Muscle layer of colon (tissue), 2 donors: ENCODE measurements at regions not wholly inside any gene's neighbourhood (a gene's known extent, or its start where the extent isn't known, plus 50 kb on each side); places are given as distances from the start of the nearest gene placed in this dataset.

Source experiments
- H3K27ac ChIP-seq: one replicate; pipeline ENCODE4 v1.7.0; 2013; ENCODE audit warnings: low read depth, mild to moderate bottlenecking, low read length, moderate library complexity
- H3K27me3 ChIP-seq, 2 donors: one replicate each; pipeline ENCODE4 v1.7.0; 2013; ENCODE audit warnings: low read length in 2 of 2, mild to moderate bottlenecking in 2 of 2; ENCODE audit not compliant: insufficient read depth in 2 of 2, control insufficient read depth in 1 of 2
- H3K36me3 ChIP-seq: one replicate; pipeline ENCODE4 v1.7.0; 2013; ENCODE audit warnings: mild to moderate bottlenecking, low read length; ENCODE audit not compliant: insufficient read depth
- H3K4me1 ChIP-seq: one replicate; pipeline ENCODE4 v1.7.0; 2013; ENCODE audit warnings: mild to moderate bottlenecking, low read length; ENCODE audit not compliant: insufficient read depth
- H3K4me3 ChIP-seq, 2 donors: one replicate each; pipeline ENCODE4 v1.7.0; 2013; ENCODE audit warnings: low read length in 2 of 2, low read depth in 1 of 2, mild to moderate bottlenecking in 1 of 2, moderate library complexity in 1 of 2
- H3K9ac ChIP-seq: one replicate; pipeline ENCODE4 v1.7.0; 2013; ENCODE audit warnings: low read length
- H3K9me3 ChIP-seq: one replicate; pipeline ENCODE4 v1.7.0; 2013; ENCODE audit warnings: mild to moderate bottlenecking, low read length
- donor health status: abdominal sarcoma.
- donor health status: Adenocarcinoma of cecum.

- H3K27me3 ChIP-seq, result no peaks in the 10 kb centered on the region
- H3K27ac ChIP-seq, result no peak overlapping the region
- H3K9me3 ChIP-seq, result no peaks in the 10 kb centered on the region
- H3K4me3 ChIP-seq, result no peak overlapping the region
- no peak overlapping the region for H3K9ac ChIP-seq
- H3K36me3 ChIP-seq, result no peaks in the 10 kb centered on the region
- no peaks in the 10 kb centered on the region for H3K4me1 ChIP-seq
Measured at GRCh38 chr21:27122686-27123085, 155.8 kb upstream of the ADAMTS5 start.

- Histone ChIP-seq H3K9me3 (no peaks in the 10 kb centered on the region), H3K27me3 (no peaks in the 10 kb centered on the region), H3K4me1 (no peaks in the 10 kb centered on the region), H3K9ac (no peak overlapping the region), H3K4me3 (no peak overlapping the region), H3K36me3 (no peaks in the 10 kb centered on the region), H3K27ac (no peak overlapping the region)
Measured at GRCh38 chr21:27114111-27114510, 147.2 kb upstream of the ADAMTS5 start.

GRCh38 chr21:27112186-27112585, 145.3 kb upstream of the ADAMTS5 start:
- no peaks in the 10 kb centered on the region for H3K27me3 ChIP-seq
- H3K27ac ChIP-seq, result no peak overlapping the region
- H3K9ac ChIP-seq, result no peak overlapping the region

DNA sequence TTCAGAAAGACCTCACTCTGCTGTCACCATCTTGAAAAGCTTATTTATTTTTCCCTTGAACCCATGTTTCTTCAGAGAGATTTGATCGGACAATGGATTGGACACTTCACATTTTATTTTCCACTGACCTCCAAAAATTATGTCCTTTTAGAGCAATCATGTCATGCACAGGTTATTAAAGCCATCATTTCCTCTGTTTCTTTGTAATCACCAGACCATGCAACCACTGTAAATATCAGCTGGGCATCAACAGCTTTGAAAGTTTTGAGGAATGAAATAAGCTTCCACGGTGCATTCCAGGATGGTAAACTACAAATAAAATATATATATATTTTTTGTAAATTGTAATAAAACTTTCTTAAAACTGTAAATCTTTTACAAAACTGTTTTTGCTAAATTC, 144.1 kb upstream of the ADAMTS5 start:
- Histone ChIP-seq H3K4me1 (peaks cover 12% of the 10 kb centered on the region), H3K4me3 (no peak overlapping the region), H3K9me3 (no peaks in the 10 kb centered on the region), H3K9ac (no peak overlapping the region), H3K36me3 (no peaks in the 10 kb centered on the region), H3K27me3 (no peaks in the 10 kb centered on the region), H3K27ac (no peak overlapping the region)

More at GRCh38 chr21:27112186-27112585, 145.3 kb upstream of the ADAMTS5 start:
- no peak overlapping the region for H3K4me3 ChIP-seq
- H3K36me3 ChIP-seq, result no peaks in the 10 kb centered on the region
- peaks cover 12% of the 10 kb centered on the region for H3K4me1 ChIP-seq
- H3K9me3 ChIP-seq, result no peaks in the 10 kb centered on the region

- Histone ChIP-seq H3K4me3 (no peak overlapping the region), H3K9me3 (no peaks in the 10 kb centered on the region), H3K27me3 (no peaks in the 10 kb centered on the region), H3K9ac (no peak overlapping the region), H3K27ac (no peak overlapping the region), H3K4me1 (peaks cover 12% of the 10 kb centered on the region), H3K36me3 (no peaks in the 10 kb centered on the region)
Measured at GRCh38 chr21:27108701-27109100, 141.8 kb upstream of the ADAMTS5 start.

- Histone ChIP-seq H3K27me3 (no peaks in the 10 kb centered on the region), H3K9ac (no peak overlapping the region), H3K27ac (no peak overlapping the region), H3K4me3 (no peak overlapping the region), H3K36me3 (no peaks in the 10 kb centered on the region), H3K4me1 (peaks cover 12% of the 10 kb centered on the region), H3K9me3 (no peaks in the 10 kb centered on the region)
Measured at GRCh38 chr21:27108228-27108627, 141.3 kb upstream of the ADAMTS5 start.

- Histone ChIP-seq H3K4me3 (no peak overlapping the region), H3K9ac (no peak overlapping the region), H3K27ac (no peak overlapping the region), H3K27me3 (no peaks in the 10 kb centered on the region), H3K36me3 (no peaks in the 10 kb centered on the region), H3K9me3 (no peaks in the 10 kb centered on the region), H3K4me1 (peaks cover 12% of the 10 kb centered on the region)
Measured at GRCh38 chr21:27104846-27105431, 138.1 kb upstream of the ADAMTS5 start.

- Histone ChIP-seq H3K9me3 (no peaks in the 10 kb centered on the region), H3K4me1 (peaks cover 10% of the 10 kb centered on the region), H3K36me3 (no peaks in the 10 kb centered on the region), H3K4me3 (no peak overlapping the region), H3K9ac (no peak overlapping the region), H3K27ac (no peak overlapping the region), H3K27me3 (no peaks in the 10 kb centered on the region)
Measured at GRCh38 chr21:27103768-27104167, 136.9 kb upstream of the ADAMTS5 start.

- H3K9ac ChIP-seq, result no peak overlapping the region
- no peaks in the 10 kb centered on the region for H3K27me3 ChIP-seq
- H3K4me1 ChIP-seq, result no peaks in the 10 kb centered on the region
- H3K9me3 ChIP-seq, result no peaks in the 10 kb centered on the region
- H3K4me3 ChIP-seq, result no peak overlapping the region
- H3K36me3 ChIP-seq, result no peaks in the 10 kb centered on the region
- no peak overlapping the region for H3K27ac ChIP-seq
Measured at GRCh38 chr21:27101523-27101922, 134.6 kb upstream of the ADAMTS5 start.

DNA sequence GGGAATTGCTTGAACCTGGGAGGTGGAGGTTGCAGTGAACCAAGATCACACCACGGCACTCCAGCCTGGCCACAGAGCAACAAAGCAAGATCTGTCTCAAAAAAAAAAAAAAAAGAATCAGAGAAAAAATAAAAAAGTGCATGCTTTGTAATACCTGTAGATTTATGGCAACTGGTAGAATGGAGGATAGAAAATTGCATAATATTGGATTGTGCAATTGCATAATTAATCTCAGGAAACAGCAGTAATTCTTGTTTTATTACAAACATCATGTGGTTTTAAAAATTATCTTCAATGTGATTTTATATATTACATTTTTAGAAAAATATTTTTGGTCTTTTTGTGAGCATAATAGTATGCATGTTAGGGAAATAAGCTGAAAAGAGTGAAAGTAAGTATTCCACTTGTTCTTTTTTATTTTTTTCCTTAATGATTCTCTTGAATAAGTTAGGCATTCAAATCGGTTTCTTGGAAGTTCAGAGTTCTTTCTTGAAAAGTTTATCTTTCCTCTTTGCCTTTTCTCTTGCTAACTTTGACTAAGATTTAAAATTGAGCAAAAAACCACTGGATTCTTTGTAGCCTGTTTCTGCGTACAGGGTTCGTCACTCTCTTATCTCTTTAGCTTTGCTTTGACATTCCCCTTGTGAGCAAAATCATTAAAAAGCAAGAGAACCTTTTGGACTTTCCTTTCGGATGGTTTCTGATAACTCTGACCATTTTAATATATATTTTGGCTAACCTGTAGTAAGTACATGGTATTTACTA, 127.5 kb upstream of the ADAMTS5 start:
- Histone ChIP-seq H3K36me3 (no peaks in the 10 kb centered on the region), H3K4me1 (no peaks in the 10 kb centered on the region), H3K9me3 (no peaks in the 10 kb centered on the region), H3K4me3 (no peak overlapping the region), H3K27me3 (no peaks in the 10 kb centered on the region), H3K9ac (no peak overlapping the region), H3K27ac (no peak overlapping the region)

DNA sequence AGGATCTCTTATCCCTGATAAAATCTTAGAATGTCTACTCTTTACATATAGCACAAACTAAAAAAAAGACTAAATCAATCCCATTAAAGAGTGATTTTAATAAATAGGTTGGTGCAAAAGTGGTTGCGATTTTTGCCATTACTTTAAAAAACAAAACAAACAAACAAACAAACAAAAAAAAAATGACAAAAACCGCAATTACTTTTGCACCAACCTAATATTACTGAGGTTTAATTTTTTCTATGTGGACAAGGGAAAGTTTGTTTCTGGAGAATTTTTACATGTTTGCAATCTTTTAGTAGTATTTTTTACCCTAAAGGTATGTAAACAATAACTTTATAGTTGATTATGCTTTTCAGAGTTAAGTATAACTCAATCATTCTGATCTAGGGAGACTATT, 119.7 kb upstream of the ADAMTS5 start:
- no peak overlapping the region for H3K9ac ChIP-seq
- H3K27ac ChIP-seq, result no peak overlapping the region
- no peaks in the 10 kb centered on the region for H3K9me3 ChIP-seq
- peaks cover 4% of the 10 kb centered on the region for H3K4me1 ChIP-seq
- no peak overlapping the region for H3K4me3 ChIP-seq
- H3K36me3 ChIP-seq, result no peaks in the 10 kb centered on the region
- H3K27me3 ChIP-seq, result no peaks in the 10 kb centered on the region

- Histone ChIP-seq H3K4me3 (no peak overlapping the region), H3K36me3 (no peaks in the 10 kb centered on the region), H3K9ac (no peak overlapping the region), H3K27me3 (no peaks in the 10 kb centered on the region), H3K9me3 (no peaks in the 10 kb centered on the region), H3K4me1 (peaks cover 4% of the 10 kb centered on the region), H3K27ac (no peak overlapping the region)
Measured at GRCh38 chr21:27086186-27086585, 119.3 kb upstream of the ADAMTS5 start.
